Lower leg skin (tissue), 3 donors: ENCODE measurements at regions not wholly inside any gene's neighbourhood (a gene's known extent, or its start where the extent isn't known, plus 50 kb on each side); places are given as distances from the start of the nearest gene placed in this dataset.

ENCODE experiments used
- POLR2A ChIP-seq, 2 donors: fragments of 450-650 bp; IDR thresholded peaks; one replicate each; pipeline ENCODE4 v1.6.1; 2016 to 2017; ENCODE audit warnings: antibody characterized with exemption in 2 of 2, mild to moderate bottlenecking in 1 of 2, moderate library complexity in 1 of 2
- TF ChIP-seq, protein P1 (sequence below), 3 donors: fragments of 450-650 bp; IDR thresholded peaks; one replicate each; pipeline ENCODE4 v1.5.1; 2016; ENCODE audit warnings: antibody characterized with exemption in 3 of 3, mild to moderate bottlenecking in 3 of 3, moderate library complexity in 2 of 3

DNA sequence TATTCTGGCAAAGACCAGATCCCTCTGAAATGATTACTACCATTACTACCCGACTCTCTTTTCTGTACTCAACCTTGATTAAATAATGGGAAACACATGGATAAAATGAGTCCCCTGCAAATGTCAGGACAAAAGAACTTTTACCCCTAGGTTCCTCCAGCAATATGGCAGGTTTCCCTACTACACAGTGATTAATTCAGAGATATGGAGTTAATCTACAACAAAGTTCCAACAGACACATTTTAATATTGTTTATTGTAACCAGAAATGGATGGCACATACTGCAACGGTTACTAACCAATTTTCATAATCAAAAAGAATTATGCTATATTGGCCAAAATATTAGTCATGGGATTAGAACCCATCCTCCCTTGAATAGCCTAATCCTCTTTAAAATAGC is 294.8 kb downstream of the ATPSCKMT start:
- no peak for TF ChIP-seq POLR2A (IDR thresholded peaks at IDR 0.05)
- TF ChIP-seq, protein P1, sequence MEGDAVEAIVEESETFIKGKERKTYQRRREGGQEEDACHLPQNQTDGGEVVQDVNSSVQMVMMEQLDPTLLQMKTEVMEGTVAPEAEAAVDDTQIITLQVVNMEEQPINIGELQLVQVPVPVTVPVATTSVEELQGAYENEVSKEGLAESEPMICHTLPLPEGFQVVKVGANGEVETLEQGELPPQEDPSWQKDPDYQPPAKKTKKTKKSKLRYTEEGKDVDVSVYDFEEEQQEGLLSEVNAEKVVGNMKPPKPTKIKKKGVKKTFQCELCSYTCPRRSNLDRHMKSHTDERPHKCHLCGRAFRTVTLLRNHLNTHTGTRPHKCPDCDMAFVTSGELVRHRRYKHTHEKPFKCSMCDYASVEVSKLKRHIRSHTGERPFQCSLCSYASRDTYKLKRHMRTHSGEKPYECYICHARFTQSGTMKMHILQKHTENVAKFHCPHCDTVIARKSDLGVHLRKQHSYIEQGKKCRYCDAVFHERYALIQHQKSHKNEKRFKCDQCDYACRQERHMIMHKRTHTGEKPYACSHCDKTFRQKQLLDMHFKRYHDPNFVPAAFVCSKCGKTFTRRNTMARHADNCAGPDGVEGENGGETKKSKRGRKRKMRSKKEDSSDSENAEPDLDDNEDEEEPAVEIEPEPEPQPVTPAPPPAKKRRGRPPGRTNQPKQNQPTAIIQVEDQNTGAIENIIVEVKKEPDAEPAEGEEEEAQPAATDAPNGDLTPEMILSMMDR (IDR thresholded peaks at IDR 0.05) = no peak
